Left ventricle myocardium inferior (tissue), 1 donor: ENCODE measurements at regions not wholly inside any gene's neighbourhood (a gene's known extent, or its start where the extent isn't known, plus 50 kb on each side); places are given as distances from the start of the nearest gene placed in this dataset.

Experiments used
- DNase-seq: peaks from one replicate; pipeline ENCODE4 v3.0.0-alpha.2; 2020
- H3K27ac ChIP-seq: fragments of 200-600 bp; replicated peaks from 2 replicates; pipeline ENCODE4 v1.8.0; 2021
- H3K27me3 ChIP-seq: fragments of 200-600 bp; 2 replicates; pipeline ENCODE4 v1.8.0; 2021; ENCODE audit warnings: low read depth
- H3K36me3 ChIP-seq: fragments of 200-600 bp; 2 replicates; pipeline ENCODE4 v1.8.0; 2021
- H3K4me1 ChIP-seq: fragments of 200-600 bp; 2 replicates; pipeline ENCODE4 v1.8.0; 2021
- H3K4me3 ChIP-seq: fragments of 200-600 bp; 2 replicates; pipeline ENCODE4 v1.8.0; 2021; ENCODE audit warnings: mild to moderate bottlenecking, moderate library complexity
- H3K9me3 ChIP-seq: fragments of 200-600 bp; replicated peaks from 2 replicates; pipeline ENCODE4 v1.8.0; 2021
- CTCF ChIP-seq: fragments of 200-600 bp; IDR thresholded peaks from 2 replicates; pipeline ENCODE4 v1.8.0; 2021; ENCODE audit warnings: antibody characterized with exemption, mild to moderate bottlenecking, borderline replicate concordance
- intact Hi-C: fragments of 100-400 bp; cut with micrococcal nuclease; formaldehyde crosslinking; loops from one replicate; pipeline ENCODE4 v1.11.0; 2022
- donor health status: DM: no; HTN: yes; CAD: no; lungs with severe emphysema.

GRCh38 chr12:123057513-123058265, 77.2 kb downstream of the ARL6IP4 start:
- Histone ChIP-seq H3K4me1 (peaks cover 51% of the 10 kb centered on the region), H3K4me3 (no peak overlapping the region), H3K36me3 (no peaks in the 10 kb centered on the region), H3K27ac (peak overlapping the region; percentile 94), H3K27me3 (no peaks in the 10 kb centered on the region), H3K9me3 (no peaks in the 10 kb centered on the region)
- no peak for TF ChIP-seq CTCF
- intact Hi-C loops = no loop called here
- no peak for DNase-seq

GRCh38 chr12:123056709-123057108, 76.2 kb downstream of the ARL6IP4 start:
- no peaks in the 10 kb centered on the region for H3K27me3 ChIP-seq
- no peaks in the 10 kb centered on the region for H3K9me3 ChIP-seq
- peaks cover 50% of the 10 kb centered on the region for H3K4me1 ChIP-seq
- H3K36me3 ChIP-seq = no peaks in the 10 kb centered on the region
- intact Hi-C loops = no loop called here
- no peak overlapping the region for H3K4me3 ChIP-seq
- H3K27ac ChIP-seq = no peak overlapping the region
- no peak for DNase-seq
- TF ChIP-seq CTCF = no peak

GRCh38 chr12:123056053-123056452, 75.6 kb downstream of the ARL6IP4 start:
- no peak for DNase-seq
- H3K9me3 ChIP-seq = no peaks in the 10 kb centered on the region
- TF ChIP-seq CTCF = no peak
- no peaks in the 10 kb centered on the region for H3K36me3 ChIP-seq
- peaks cover 50% of the 10 kb centered on the region for H3K4me1 ChIP-seq
- no peaks in the 10 kb centered on the region for H3K27me3 ChIP-seq
- H3K27ac ChIP-seq = no peak overlapping the region
- no peak overlapping the region for H3K4me3 ChIP-seq
- intact Hi-C loops = no loop called here

- DNase-seq = no peak
Measured at GRCh38 chr12:123055281-123055766, 74.8 kb downstream of the ARL6IP4 start.

GRCh38 chr12:123054371-123054770, 73.9 kb downstream of the ARL6IP4 start:
- Histone ChIP-seq H3K4me3 (no peak overlapping the region), H3K4me1 (peaks cover 50% of the 10 kb centered on the region), H3K27me3 (no peaks in the 10 kb centered on the region), H3K27ac (no peak overlapping the region), H3K36me3 (no peaks in the 10 kb centered on the region), H3K9me3 (no peaks in the 10 kb centered on the region)
- intact Hi-C loops = no loop called here
- no peak for TF ChIP-seq CTCF
- DNase-seq = no peak

More at GRCh38 chr12:123055281-123055766, 74.8 kb downstream of the ARL6IP4 start:
- no peak for TF ChIP-seq CTCF
- no peaks in the 10 kb centered on the region for H3K27me3 ChIP-seq
- H3K36me3 ChIP-seq = no peaks in the 10 kb centered on the region
- intact Hi-C loops = no loop called here
- H3K4me1 ChIP-seq = peaks cover 50% of the 10 kb centered on the region
- no peak overlapping the region for H3K27ac ChIP-seq
- no peak overlapping the region for H3K4me3 ChIP-seq
- H3K9me3 ChIP-seq = no peaks in the 10 kb centered on the region
